ENCODE measurements at regions not wholly inside any gene's neighbourhood (a gene's known extent, or its start where the extent isn't known, plus 50 kb on each side); places are given as distances from the start of the nearest gene placed in this dataset.

DNA sequence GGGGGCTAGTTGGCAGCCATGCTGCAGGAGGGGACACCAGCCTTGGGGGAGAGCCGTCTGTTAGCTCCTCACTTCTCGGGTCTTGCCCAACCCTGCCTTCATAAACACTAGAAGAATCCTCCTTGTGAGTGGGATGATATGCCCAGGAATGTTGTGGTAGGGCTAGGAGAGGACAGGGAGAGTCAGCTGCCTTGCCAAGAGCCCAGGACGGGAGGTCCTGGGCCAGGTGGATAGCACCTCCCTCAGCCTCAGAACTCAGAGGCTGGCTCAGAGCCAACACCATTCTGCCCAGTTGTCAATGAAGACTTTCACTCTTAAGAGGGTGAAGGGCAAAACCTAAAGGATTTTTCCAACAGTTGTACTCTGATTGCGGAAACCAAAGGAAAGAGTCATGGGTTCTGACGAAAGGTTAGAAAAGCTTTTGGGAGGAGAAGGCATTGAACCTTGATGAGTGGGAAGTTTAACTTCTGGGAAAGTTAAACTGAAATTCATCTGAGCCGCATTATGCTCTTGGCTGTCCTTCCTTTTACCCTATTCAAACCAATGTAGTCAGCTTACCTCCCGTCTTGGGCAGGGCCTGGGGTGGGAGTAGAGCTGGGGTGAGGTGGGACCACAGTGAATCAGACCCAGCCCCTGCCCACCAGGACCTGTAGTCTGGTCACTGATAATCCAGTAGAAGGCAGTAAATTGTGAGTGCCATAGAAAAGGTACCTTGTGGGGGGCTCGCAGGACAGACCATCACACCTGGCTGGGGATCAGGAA lies 81.9 kb downstream of the FAM43A start:
- H3K27me3 ChIP-seq (ENCODE audit: insufficient read depth) = peaks cover 15% of the 10 kb centered on the region; the same call in 1 of the 2 replicates
- peaks cover 13% of the 10 kb centered on the region for H3K4me1 Mint-ChIP-seq
- no peaks in the 10 kb centered on the region for H3K9me3 Mint-ChIP-seq

More for the DNA sequence above, 81.9 kb downstream of the FAM43A start:
- no peak overlapping the region for H3K27ac ChIP-seq (ENCODE audit: low read depth)
- Mint-ChIP-seq H3K36me3 (ENCODE audit: low read depth) (no peaks in the 10 kb centered on the region), H3K27me3 (ENCODE audit: insufficient read depth, low read depth, poor library complexity) (peaks cover 7% of the 10 kb centered on the region), H3K4me3 (no peak overlapping the region; the same call in 2 of the 3 replicates), H3K27ac (no peak overlapping the region)
- TF ChIP-seq STAT1 (IDR thresholded peaks at IDR 0.05; ENCODE audit: unreplicated experiment) (no peak), ZNF114 (CRISPR knock-in tag; IDR thresholded peaks at IDR 0.05) (no peak), ZNF331 (CRISPR knock-in tag; IDR thresholded peaks at IDR 0.05; ENCODE audit: low read depth) (no peak), POLR2AphosphoS5 (IDR thresholded peaks at IDR 0.05; ENCODE audit: low read depth) (no peak), EZH2phosphoT487 (IDR thresholded peaks at IDR 0.05; ENCODE audit: unreplicated experiment) (no peak), JUNB (IDR thresholded peaks at IDR 0.05; ENCODE audit: unreplicated experiment) (no peak), EZH2 (IDR thresholded peaks at IDR 0.05; ENCODE audit: low read depth, unreplicated experiment) (no peak), CREB1 (CRISPR knock-in tag; IDR thresholded peaks at IDR 0.05; ENCODE audit: low read depth) (no peak), NANOG (IDR thresholded peaks at IDR 0.05; ENCODE audit: borderline replicate concordance) (no peak)
- TF ChIP-seq, protein P1, sequence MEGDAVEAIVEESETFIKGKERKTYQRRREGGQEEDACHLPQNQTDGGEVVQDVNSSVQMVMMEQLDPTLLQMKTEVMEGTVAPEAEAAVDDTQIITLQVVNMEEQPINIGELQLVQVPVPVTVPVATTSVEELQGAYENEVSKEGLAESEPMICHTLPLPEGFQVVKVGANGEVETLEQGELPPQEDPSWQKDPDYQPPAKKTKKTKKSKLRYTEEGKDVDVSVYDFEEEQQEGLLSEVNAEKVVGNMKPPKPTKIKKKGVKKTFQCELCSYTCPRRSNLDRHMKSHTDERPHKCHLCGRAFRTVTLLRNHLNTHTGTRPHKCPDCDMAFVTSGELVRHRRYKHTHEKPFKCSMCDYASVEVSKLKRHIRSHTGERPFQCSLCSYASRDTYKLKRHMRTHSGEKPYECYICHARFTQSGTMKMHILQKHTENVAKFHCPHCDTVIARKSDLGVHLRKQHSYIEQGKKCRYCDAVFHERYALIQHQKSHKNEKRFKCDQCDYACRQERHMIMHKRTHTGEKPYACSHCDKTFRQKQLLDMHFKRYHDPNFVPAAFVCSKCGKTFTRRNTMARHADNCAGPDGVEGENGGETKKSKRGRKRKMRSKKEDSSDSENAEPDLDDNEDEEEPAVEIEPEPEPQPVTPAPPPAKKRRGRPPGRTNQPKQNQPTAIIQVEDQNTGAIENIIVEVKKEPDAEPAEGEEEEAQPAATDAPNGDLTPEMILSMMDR (conservative IDR thresholded peaks at IDR 0.05; ENCODE audit: low read depth in 2 of 2) = no peak
- TF ChIP-seq, protein P2, sequence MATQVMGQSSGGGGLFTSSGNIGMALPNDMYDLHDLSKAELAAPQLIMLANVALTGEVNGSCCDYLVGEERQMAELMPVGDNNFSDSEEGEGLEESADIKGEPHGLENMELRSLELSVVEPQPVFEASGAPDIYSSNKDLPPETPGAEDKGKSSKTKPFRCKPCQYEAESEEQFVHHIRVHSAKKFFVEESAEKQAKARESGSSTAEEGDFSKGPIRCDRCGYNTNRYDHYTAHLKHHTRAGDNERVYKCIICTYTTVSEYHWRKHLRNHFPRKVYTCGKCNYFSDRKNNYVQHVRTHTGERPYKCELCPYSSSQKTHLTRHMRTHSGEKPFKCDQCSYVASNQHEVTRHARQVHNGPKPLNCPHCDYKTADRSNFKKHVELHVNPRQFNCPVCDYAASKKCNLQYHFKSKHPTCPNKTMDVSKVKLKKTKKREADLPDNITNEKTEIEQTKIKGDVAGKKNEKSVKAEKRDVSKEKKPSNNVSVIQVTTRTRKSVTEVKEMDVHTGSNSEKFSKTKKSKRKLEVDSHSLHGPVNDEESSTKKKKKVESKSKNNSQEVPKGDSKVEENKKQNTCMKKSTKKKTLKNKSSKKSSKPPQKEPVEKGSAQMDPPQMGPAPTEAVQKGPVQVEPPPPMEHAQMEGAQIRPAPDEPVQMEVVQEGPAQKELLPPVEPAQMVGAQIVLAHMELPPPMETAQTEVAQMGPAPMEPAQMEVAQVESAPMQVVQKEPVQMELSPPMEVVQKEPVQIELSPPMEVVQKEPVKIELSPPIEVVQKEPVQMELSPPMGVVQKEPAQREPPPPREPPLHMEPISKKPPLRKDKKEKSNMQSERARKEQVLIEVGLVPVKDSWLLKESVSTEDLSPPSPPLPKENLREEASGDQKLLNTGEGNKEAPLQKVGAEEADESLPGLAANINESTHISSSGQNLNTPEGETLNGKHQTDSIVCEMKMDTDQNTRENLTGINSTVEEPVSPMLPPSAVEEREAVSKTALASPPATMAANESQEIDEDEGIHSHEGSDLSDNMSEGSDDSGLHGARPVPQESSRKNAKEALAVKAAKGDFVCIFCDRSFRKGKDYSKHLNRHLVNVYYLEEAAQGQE (IDR thresholded peaks at IDR 0.05; ENCODE audit: unreplicated experiment) = no peak
- TF ChIP-seq, protein P3, sequence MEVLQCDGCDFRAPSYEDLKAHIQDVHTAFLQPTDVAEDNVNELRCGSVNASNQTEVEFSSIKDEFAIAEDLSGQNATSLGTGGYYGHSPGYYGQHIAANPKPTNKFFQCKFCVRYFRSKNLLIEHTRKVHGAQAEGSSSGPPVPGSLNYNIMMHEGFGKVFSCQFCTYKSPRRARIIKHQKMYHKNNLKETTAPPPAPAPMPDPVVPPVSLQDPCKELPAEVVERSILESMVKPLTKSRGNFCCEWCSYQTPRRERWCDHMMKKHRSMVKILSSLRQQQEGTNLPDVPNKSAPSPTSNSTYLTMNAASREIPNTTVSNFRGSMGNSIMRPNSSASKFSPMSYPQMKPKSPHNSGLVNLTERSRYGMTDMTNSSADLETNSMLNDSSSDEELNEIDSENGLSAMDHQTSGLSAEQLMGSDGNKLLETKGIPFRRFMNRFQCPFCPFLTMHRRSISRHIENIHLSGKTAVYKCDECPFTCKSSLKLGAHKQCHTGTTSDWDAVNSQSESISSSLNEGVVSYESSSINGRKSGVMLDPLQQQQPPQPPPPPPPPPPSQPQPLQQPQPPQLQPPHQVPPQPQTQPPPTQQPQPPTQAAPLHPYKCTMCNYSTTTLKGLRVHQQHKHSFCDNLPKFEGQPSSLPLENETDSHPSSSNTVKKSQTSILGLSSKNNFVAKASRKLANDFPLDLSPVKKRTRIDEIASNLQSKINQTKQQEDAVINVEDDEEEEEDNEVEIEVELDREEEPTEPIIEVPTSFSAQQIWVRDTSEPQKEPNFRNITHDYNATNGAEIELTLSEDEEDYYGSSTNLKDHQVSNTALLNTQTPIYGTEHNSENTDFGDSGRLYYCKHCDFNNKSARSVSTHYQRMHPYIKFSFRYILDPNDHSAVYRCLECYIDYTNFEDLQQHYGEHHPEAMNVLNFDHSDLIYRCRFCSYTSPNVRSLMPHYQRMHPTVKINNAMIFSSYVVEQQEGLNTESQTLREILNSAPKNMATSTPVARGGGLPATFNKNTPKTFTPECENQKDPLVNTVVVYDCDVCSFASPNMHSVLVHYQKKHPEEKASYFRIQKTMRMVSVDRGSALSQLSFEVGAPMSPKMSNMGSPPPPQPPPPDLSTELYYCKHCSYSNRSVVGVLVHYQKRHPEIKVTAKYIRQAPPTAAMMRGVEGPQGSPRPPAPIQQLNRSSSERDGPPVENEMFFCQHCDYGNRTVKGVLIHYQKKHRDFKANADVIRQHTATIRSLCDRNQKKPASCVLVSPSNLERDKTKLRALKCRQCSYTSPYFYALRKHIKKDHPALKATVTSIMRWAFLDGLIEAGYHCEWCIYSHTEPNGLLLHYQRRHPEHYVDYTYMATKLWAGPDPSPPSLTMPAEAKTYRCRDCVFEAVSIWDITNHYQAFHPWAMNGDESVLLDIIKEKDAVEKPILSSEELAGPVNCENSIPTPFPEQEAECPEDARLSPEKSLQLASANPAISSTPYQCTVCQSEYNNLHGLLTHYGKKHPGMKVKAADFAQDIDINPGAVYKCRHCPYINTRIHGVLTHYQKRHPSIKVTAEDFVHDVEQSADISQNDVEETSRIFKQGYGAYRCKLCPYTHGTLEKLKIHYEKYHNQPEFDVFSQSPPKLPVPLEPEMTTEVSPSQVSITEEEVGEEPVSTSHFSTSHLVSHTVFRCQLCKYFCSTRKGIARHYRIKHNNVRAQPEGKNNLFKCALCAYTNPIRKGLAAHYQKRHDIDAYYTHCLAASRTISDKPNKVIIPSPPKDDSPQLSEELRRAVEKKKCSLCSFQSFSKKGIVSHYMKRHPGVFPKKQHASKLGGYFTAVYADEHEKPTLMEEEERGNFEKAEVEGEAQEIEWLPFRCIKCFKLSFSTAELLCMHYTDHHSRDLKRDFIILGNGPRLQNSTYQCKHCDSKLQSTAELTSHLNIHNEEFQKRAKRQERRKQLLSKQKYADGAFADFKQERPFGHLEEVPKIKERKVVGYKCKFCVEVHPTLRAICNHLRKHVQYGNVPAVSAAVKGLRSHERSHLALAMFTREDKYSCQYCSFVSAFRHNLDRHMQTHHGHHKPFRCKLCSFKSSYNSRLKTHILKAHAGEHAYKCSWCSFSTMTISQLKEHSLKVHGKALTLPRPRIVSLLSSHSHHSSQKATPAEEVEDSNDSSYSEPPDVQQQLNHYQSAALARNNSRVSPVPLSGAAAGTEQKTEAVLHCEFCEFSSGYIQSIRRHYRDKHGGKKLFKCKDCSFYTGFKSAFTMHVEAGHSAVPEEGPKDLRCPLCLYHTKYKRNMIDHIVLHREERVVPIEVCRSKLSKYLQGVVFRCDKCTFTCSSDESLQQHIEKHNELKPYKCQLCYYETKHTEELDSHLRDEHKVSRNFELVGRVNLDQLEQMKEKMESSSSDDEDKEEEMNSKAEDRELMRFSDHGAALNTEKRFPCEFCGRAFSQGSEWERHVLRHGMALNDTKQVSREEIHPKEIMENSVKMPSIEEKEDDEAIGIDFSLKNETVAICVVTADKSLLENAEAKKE (CRISPR knock-in tag; IDR thresholded peaks at IDR 0.05) = no peak
- TF ChIP-seq, protein P4, sequence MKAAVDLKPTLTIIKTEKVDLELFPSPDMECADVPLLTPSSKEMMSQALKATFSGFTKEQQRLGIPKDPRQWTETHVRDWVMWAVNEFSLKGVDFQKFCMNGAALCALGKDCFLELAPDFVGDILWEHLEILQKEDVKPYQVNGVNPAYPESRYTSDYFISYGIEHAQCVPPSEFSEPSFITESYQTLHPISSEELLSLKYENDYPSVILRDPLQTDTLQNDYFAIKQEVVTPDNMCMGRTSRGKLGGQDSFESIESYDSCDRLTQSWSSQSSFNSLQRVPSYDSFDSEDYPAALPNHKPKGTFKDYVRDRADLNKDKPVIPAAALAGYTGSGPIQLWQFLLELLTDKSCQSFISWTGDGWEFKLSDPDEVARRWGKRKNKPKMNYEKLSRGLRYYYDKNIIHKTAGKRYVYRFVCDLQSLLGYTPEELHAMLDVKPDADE (IDR thresholded peaks at IDR 0.05) = no peak
- H3F3A ChIP-seq (replicated peaks; ENCODE audit: low read depth) = no peaks in the 10 kb centered on the region
- H4K20me1 ChIP-seq (replicated peaks; ENCODE audit: insufficient read depth) = no peaks in the 10 kb centered on the region
- no peak overlapping the region for H2AFZ ChIP-seq
- DNase-seq (ENCODE audit: low spot score) (no peak), ATAC-seq (no peak)
- no peaks in the 10 kb centered on the region for H3K36me3 ChIP-seq (ENCODE audit: insufficient read depth)
- H3K79me2 ChIP-seq (replicated peaks; ENCODE audit: insufficient read depth) = no peaks in the 10 kb centered on the region
- H3K4me3 ChIP-seq = no peak overlapping the region
- H3K9me2 ChIP-seq (ENCODE audit: insufficient read depth) = no peaks in the 10 kb centered on the region
- H3K4me1 ChIP-seq (ENCODE audit: insufficient read depth) = no peaks in the 10 kb centered on the region; the same call in 1 of the 2 replicates
- no peak overlapping the region for H3K4me2 ChIP-seq

Measured in GM23338 (cell line).